ENCODE measurements at regions not wholly inside any gene's neighbourhood (a gene's known extent, or its start where the extent isn't known, plus 50 kb on each side); places are given as distances from the start of the nearest gene placed in this dataset.
A peak's percentile ranks its signal among the peaks of the same experiment; 100 is the strongest.

GRCh38 chr22:48102581-48102980, 1340.1 kb downstream of the TBC1D22A start:
- no peaks in the 10 kb centered on the region for H3K9me3 Mint-ChIP-seq
- H3K36me3 Mint-ChIP-seq, result no peaks in the 10 kb centered on the region
- POLR2A ChIA-PET, result no interaction called here
- H3K4me1 Mint-ChIP-seq, result peaks cover 11 to 40% (median 19%) of the 10 kb centered on the region in 4 donors
- H3K27ac Mint-ChIP-seq, result no peak overlapping the region
- no peak for DNase-seq
- H3K27me3 Mint-ChIP-seq, result peaks cover 0 to 27% (median 3%) of the 10 kb centered on the region in 5 donors
- H3K4me3 Mint-ChIP-seq, result no peak overlapping the region
- ATAC-seq, result no peak

GRCh38 chr22:48101704-48102103, 1339.3 kb downstream of the TBC1D22A start:
- H3K27me3 Mint-ChIP-seq, result peaks cover 0 to 24% (median 3%) of the 10 kb centered on the region in 5 donors
- DNase-seq, result no peak
- H3K36me3 Mint-ChIP-seq, result no peaks in the 10 kb centered on the region
- H3K4me3 Mint-ChIP-seq, result no peak overlapping the region
- H3K9me3 Mint-ChIP-seq, result no peaks in the 10 kb centered on the region
- peaks cover 11 to 48% (median 25%) of the 10 kb centered on the region in 4 donors for H3K4me1 Mint-ChIP-seq
- ATAC-seq, result no peak
- POLR2A ChIA-PET, result no interaction called here
- H3K27ac Mint-ChIP-seq, result peak overlapping the region in 1 of 10 donors; percentile 67

GRCh38 chr22:48100685-48101417, 1338.4 kb downstream of the TBC1D22A start:
- H3K4me3 Mint-ChIP-seq, result no peak overlapping the region
- peaks cover 11 to 51% (median 25%) of the 10 kb centered on the region in 4 donors for H3K4me1 Mint-ChIP-seq
- DNase-seq, result peak in 1 of 10 donors; percentile 44
- POLR2A ChIA-PET, result no interaction called here
- peaks cover 0 to 20% (median 3%) of the 10 kb centered on the region in 5 donors for H3K27me3 Mint-ChIP-seq
- no peaks in the 10 kb centered on the region for H3K9me3 Mint-ChIP-seq
- ATAC-seq, result no peak
- no peaks in the 10 kb centered on the region for H3K36me3 Mint-ChIP-seq
- peak overlapping the region in 4 of 10 donors; percentile 32 to 67 (median 48) for H3K27ac Mint-ChIP-seq

- Mint-ChIP-seq H3K27me3 (peaks cover 0 to 9% (median 2%) of the 10 kb centered on the region in 5 donors), H3K4me1 (peaks cover 11 to 59% (median 26%) of the 10 kb centered on the region in 4 donors), H3K4me3 (no peak overlapping the region), H3K36me3 (no peaks in the 10 kb centered on the region), H3K27ac (peak overlapping the region in 2 of 10 donors; percentile 15 to 43), H3K9me3 (no peaks in the 10 kb centered on the region)
- DNase-seq (peak in 1 of 10 donors; percentile 42), ATAC-seq (no peak)
- POLR2A ChIA-PET, result no interaction called here
These were observed 1337.2 kb downstream of the TBC1D22A start for GRCh38 chr22:48099671-48100070.

GRCh38 chr22:48099251-48099650, 1336.8 kb downstream of the TBC1D22A start:
- DNase-seq (peak in 2 of 10 donors; percentile 15), ATAC-seq (no peak)
- Mint-ChIP-seq H3K4me3 (peak overlapping the region in 3 of 10 donors; percentile 58 to 75 (median 62)), H3K27ac (peak overlapping the region in 2 of 10 donors; percentile 53 to 65), H3K9me3 (no peaks in the 10 kb centered on the region), H3K27me3 (peaks cover 0 to 5% (median under 1%) of the 10 kb centered on the region in 5 donors), H3K36me3 (no peaks in the 10 kb centered on the region), H3K4me1 (peaks cover 11 to 59% (median 26%) of the 10 kb centered on the region in 4 donors)
- POLR2A ChIA-PET, result no interaction called here

GRCh38 chr22:48098921-48099245, 1336.4 kb downstream of the TBC1D22A start:
- H3K4me1 Mint-ChIP-seq, result peaks cover 11 to 59% (median 26%) of the 10 kb centered on the region in 4 donors
- POLR2A ChIA-PET, result no interaction called here

GRCh38 chr22:48098243-48098920, 1335.9 kb downstream of the TBC1D22A start:
- Mint-ChIP-seq H3K36me3 (no peaks in the 10 kb centered on the region), H3K27ac (peak overlapping the region; percentile 31 to 93 (median 78)), H3K4me1 (peaks cover 11 to 62% (median 26%) of the 10 kb centered on the region in 4 donors), H3K9me3 (no peaks in the 10 kb centered on the region), H3K4me3 (peak overlapping the region; percentile 38 to 78 (median 69)), H3K27me3 (peaks cover 0 to 3% (median 0%) of the 10 kb centered on the region in 5 donors)
- POLR2A ChIA-PET, result no interaction called here
- DNase-seq (peak in 5 of 10 donors; percentile 11 to 54 (median 41)), ATAC-seq (peak; percentile 57 to 79)

More at GRCh38 chr22:48098921-48099245, 1336.4 kb downstream of the TBC1D22A start:
- H3K9me3 Mint-ChIP-seq, result no peaks in the 10 kb centered on the region
- H3K27me3 Mint-ChIP-seq, result peaks cover 0 to 3% (median 0%) of the 10 kb centered on the region in 5 donors
- DNase-seq, result peak in 1 of 10 donors; percentile 53
- no peak for ATAC-seq
- H3K4me3 Mint-ChIP-seq, result peak overlapping the region in 7 of 10 donors; percentile 57 to 78 (median 68)
- H3K27ac Mint-ChIP-seq, result peak overlapping the region in 6 of 10 donors; percentile 49 to 80 (median 65)
- H3K36me3 Mint-ChIP-seq, result no peaks in the 10 kb centered on the region

- Mint-ChIP-seq H3K4me1 (peaks cover 11 to 62% (median 26%) of the 10 kb centered on the region in 4 donors), H3K4me3 (peak overlapping the region; percentile 38 to 78 (median 69)), H3K36me3 (no peaks in the 10 kb centered on the region), H3K9me3 (no peaks in the 10 kb centered on the region), H3K27me3 (peaks cover 0 to under 1% (median 0%) of the 10 kb centered on the region in 5 donors), H3K27ac (peak overlapping the region; percentile 31 to 93 (median 78))
- POLR2A ChIA-PET, result no interaction called here
- no peak for DNase-seq
- no peak for ATAC-seq
These were observed 1335.3 kb downstream of the TBC1D22A start for GRCh38 chr22:48097723-48098122.

GRCh38 chr22:48096851-48097665, 1334.6 kb downstream of the TBC1D22A start:
- H3K36me3 Mint-ChIP-seq, result no peaks in the 10 kb centered on the region
- ATAC-seq, result no peak
- peak overlapping the region in 2 of 10 donors; percentile 15 to 38 for H3K4me3 Mint-ChIP-seq
- peaks cover 11 to 65% (median 26%) of the 10 kb centered on the region in 4 donors for H3K4me1 Mint-ChIP-seq
- DNase-seq, result peak in 1 of 10 donors; percentile 51
- POLR2A ChIA-PET, result no interaction called here
- H3K27me3 Mint-ChIP-seq, result no peaks in the 10 kb centered on the region
- no peaks in the 10 kb centered on the region for H3K9me3 Mint-ChIP-seq
- peak overlapping the region in 5 of 10 donors; percentile 31 to 72 (median 41) for H3K27ac Mint-ChIP-seq

- Mint-ChIP-seq H3K27ac (peak overlapping the region in 2 of 10 donors; percentile 15 to 59), H3K27me3 (peaks cover 0 to 4% (median 0%) of the 10 kb centered on the region in 5 donors), H3K4me1 (peaks cover 11 to 65% (median 26%) of the 10 kb centered on the region in 4 donors), H3K4me3 (no peak overlapping the region), H3K36me3 (no peaks in the 10 kb centered on the region), H3K9me3 (no peaks in the 10 kb centered on the region)
- DNase-seq (peak in 1 of 10 donors; percentile 52), ATAC-seq (no peak)
- POLR2A ChIA-PET, result no interaction called here
These were observed 1334.0 kb downstream of the TBC1D22A start for GRCh38 chr22:48096411-48096810.

- ATAC-seq, result no peak
- H3K4me1 Mint-ChIP-seq, result peaks cover 7 to 58% (median 21%) of the 10 kb centered on the region in 4 donors
- H3K9me3 Mint-ChIP-seq, result no peaks in the 10 kb centered on the region
- H3K4me3 Mint-ChIP-seq, result no peak overlapping the region
- H3K27ac Mint-ChIP-seq, result no peak overlapping the region
- no peak for DNase-seq
- no peaks in the 10 kb centered on the region for H3K36me3 Mint-ChIP-seq
- POLR2A ChIA-PET, result no interaction called here
- H3K27me3 Mint-ChIP-seq, result peaks cover 2 to 18% (median 3%) of the 10 kb centered on the region in 5 donors
These were observed 1331.5 kb downstream of the TBC1D22A start for GRCh38 chr22:48093981-48094380.

GRCh38 chr22:48092866-48093265, 1330.4 kb downstream of the TBC1D22A start:
- Mint-ChIP-seq H3K9me3 (no peaks in the 10 kb centered on the region), H3K27me3 (peaks cover 2 to 18% (median 5%) of the 10 kb centered on the region in 5 donors), H3K4me3 (no peak overlapping the region), H3K4me1 (peaks cover under 1 to 47% (median 10%) of the 10 kb centered on the region in 4 donors), H3K27ac (no peak overlapping the region), H3K36me3 (no peaks in the 10 kb centered on the region)
- POLR2A ChIA-PET, result no interaction called here
- no peak for ATAC-seq
- no peak for DNase-seq

Measured in naive thymus-derived CD8-positive, alpha-beta T cell (primary cell).